H1 (cell line): ENCODE measurements at regions not wholly inside any gene's neighbourhood (a gene's known extent, or its start where the extent isn't known, plus 50 kb on each side); places are given as distances from the start of the nearest gene placed in this dataset.

Experiments
- CTCF ChIA-PET: fragments of 300-600 bp; sonication (Branson Sonifier 250); formaldehyde crosslinking; loops from one replicate; lab custom pipeline; 2021; ENCODE audit not compliant: partially characterized antibody; lab: Charles Lee
- POLR2A ChIA-PET: fragments of 300-600 bp; sonication (Branson Sonifier 250); formaldehyde crosslinking; loops from one replicate; lab custom pipeline; 2021; ENCODE audit warnings: inconsistent platforms; ENCODE audit not compliant: partially characterized antibody; lab: Charles Lee
- DNase-seq, 2 experiments: peaks; one replicate each; pipeline versions ENCODE4 v3.0.0 to v3.0.0-alpha.2; 2010 to 2022; ENCODE audit warnings: low spot score in 2 of 2, low read depth in 1 of 2, mixed read lengths in 1 of 2
- FAIRE-seq: peaks from 2 replicates; lab custom pipeline; 2011; peaks lifted over from hg19 to GRCh38; lab: Jason Lieb, UNC
- H2AFZ ChIP-seq: 2 replicates; pipeline ENCODE4 v1.8.1; 2012; ENCODE audit warnings: low read length, inconsistent platforms
- H2AK5ac ChIP-seq: 2 replicates; pipeline ENCODE4 v1.6.1; 2013; ENCODE audit warnings: low read depth, low read length
- H2BK120ac ChIP-seq: replicated peaks from 2 replicates; pipeline ENCODE3; 2013; ENCODE audit warnings: low read depth, low read length, inconsistent platforms
- H2BK12ac ChIP-seq: 2 replicates; pipeline ENCODE4 v1.6.1; 2013; ENCODE audit warnings: low read depth, low read length
- H2BK15ac ChIP-seq: 2 replicates; pipeline ENCODE4 v1.6.1; 2013; ENCODE audit warnings: low read length
- H2BK20ac ChIP-seq: 2 replicates; pipeline ENCODE4 v1.6.1; 2013; ENCODE audit warnings: low read length
- H2BK5ac ChIP-seq: 2 replicates; pipeline ENCODE4 v1.6.1; 2013; ENCODE audit warnings: low read depth, low read length
- H3K14ac ChIP-seq: 2 replicates; pipeline ENCODE4 v1.6.1; 2013; ENCODE audit warnings: inconsistent platforms; ENCODE audit not compliant: insufficient read length
- H3K18ac ChIP-seq: 2 replicates; pipeline ENCODE4 v1.6.1; 2013; ENCODE audit warnings: low read length; ENCODE audit errors: extremely low read depth
- H3K23ac ChIP-seq: 2 replicates; pipeline ENCODE4 v1.6.1; 2013; ENCODE audit warnings: inconsistent platforms; ENCODE audit not compliant: insufficient read length
- H3K23me2 ChIP-seq: 2 replicates; pipeline ENCODE4 v1.6.1; 2013; ENCODE audit warnings: low read depth, low read length
- H3K27ac ChIP-seq: 2 replicates; pipeline ENCODE4 v1.6.1; 2011; ENCODE audit warnings: low read depth, low read length, inconsistent platforms
- H3K27me3 ChIP-seq, 4 experiments: replicated peaks in 1 of 4; 1 replicate in 1 of 4; 2 replicates in 3 of 4; pipeline versions ENCODE4 v1.6.1 to v1.8.1; 2011 to 2013; ENCODE audit warnings: low read length in 3 of 4, mild to moderate bottlenecking in 3 of 4, inconsistent platforms in 2 of 4, mixed read lengths in 2 of 4, moderate library complexity in 1 of 4; ENCODE audit not compliant: control insufficient read depth in 3 of 4, insufficient read depth in 3 of 4; ENCODE audit errors: extremely low read depth in 1 of 4
- H3K36me3 ChIP-seq, 4 experiments: 2 replicates each; pipeline versions ENCODE4 v1.6.1 to v1.8.1; 2011 to 2013; ENCODE audit warnings: mild to moderate bottlenecking in 4 of 4, low read length in 3 of 4, moderate library complexity in 2 of 4, control low read depth in 1 of 4, inconsistent platforms in 1 of 4; ENCODE audit not compliant: insufficient read depth in 4 of 4, control insufficient read depth in 2 of 4
- H3K4ac ChIP-seq: replicated peaks from 2 replicates; pipeline ENCODE3; 2013; ENCODE audit warnings: low read length, low read depth, mixed read lengths, inconsistent platforms; ENCODE audit not compliant: insufficient read length
- H3K4me1 ChIP-seq, 4 experiments: replicated peaks in 1 of 4; 1 replicate in 1 of 4; 2 replicates in 3 of 4; pipeline versions ENCODE4 v1.6.1 to v1.8.1; 2011 to 2013; ENCODE audit warnings: low read length in 3 of 4, inconsistent platforms in 2 of 4, mixed read lengths in 1 of 4; ENCODE audit not compliant: insufficient read depth in 4 of 4, control insufficient read depth in 3 of 4
- H3K4me2 ChIP-seq, 2 experiments: 2 replicates each; pipeline versions ENCODE4 v1.6.1 to v1.8.1; 2011 to 2013; ENCODE audit warnings: low read depth in 2 of 2, low read length in 2 of 2, control low read depth in 1 of 2, inconsistent platforms in 1 of 2, mild to moderate bottlenecking in 1 of 2; ENCODE audit not compliant: insufficient read depth in 1 of 2
- H3K4me3 ChIP-seq, 4 experiments: fragments of 200-600, 300-600 bp in 1 of 4; sonication (generic), shearing (Covaris generic), sonication (Bioruptor Twin) in 1 of 4; 2 replicates each; pipeline versions ENCODE4 v1.5.1 to v1.8.1; 2011 to 2016; ENCODE audit warnings: low read length in 4 of 4, low read depth in 3 of 4, control low read depth in 2 of 4, inconsistent platforms in 2 of 4, mild to moderate bottlenecking in 2 of 4, mixed read lengths in 1 of 4, moderate library complexity in 1 of 4; ENCODE audit not compliant: insufficient read depth in 2 of 4; ENCODE audit errors: extremely low read depth in 1 of 4
- H3K56ac ChIP-seq: replicated peaks from 2 replicates; pipeline ENCODE3; 2013; ENCODE audit warnings: low read depth, mild to moderate bottlenecking, mixed read lengths, low read length, inconsistent platforms; ENCODE audit not compliant: insufficient read length
- H3K79me1 ChIP-seq: 2 replicates; pipeline ENCODE4 v1.6.1; 2013; ENCODE audit warnings: low read depth, low read length, control low read depth
- H3K79me2 ChIP-seq, 2 experiments: 2 replicates each; pipeline versions ENCODE4 v1.6.1 to v1.8.1; 2012 to 2013; ENCODE audit warnings: low read length in 2 of 2, mild to moderate bottlenecking in 2 of 2, inconsistent platforms in 1 of 2; ENCODE audit not compliant: insufficient read depth in 2 of 2, control insufficient read depth in 1 of 2
- H3K9ac ChIP-seq, 4 experiments: replicated peaks in 1 of 4; 1 replicate in 1 of 4; 2 replicates in 3 of 4; pipeline versions ENCODE4 v1.6.1 to v1.8.1; 2011 to 2013; ENCODE audit warnings: low read depth in 3 of 4, low read length in 3 of 4, control low read depth in 2 of 4, mild to moderate bottlenecking in 2 of 4, moderate library complexity in 2 of 4, inconsistent platforms in 1 of 4; ENCODE audit errors: extremely low read depth in 1 of 4
- H3K9me3 ChIP-seq, 2 experiments: 2 replicates each; pipeline versions ENCODE4 v1.6.1 to v1.8.1; 2012 to 2013; ENCODE audit warnings: mild to moderate bottlenecking in 2 of 2, moderate library complexity in 2 of 2, control low read depth in 1 of 2, inconsistent platforms in 1 of 2, low read depth in 1 of 2, low read length in 1 of 2, mixed read lengths in 1 of 2; ENCODE audit not compliant: insufficient read depth in 2 of 2
- H4K20me1 ChIP-seq, 2 experiments: replicated peaks in 1 of 2; 2 replicates each; pipeline versions ENCODE3 to v1.8.1; 2011 to 2013; ENCODE audit warnings: inconsistent platforms in 2 of 2, low read length in 2 of 2, mild to moderate bottlenecking in 1 of 2; ENCODE audit not compliant: insufficient read depth in 2 of 2, control insufficient read depth in 1 of 2
- H4K5ac ChIP-seq: 2 replicates; pipeline ENCODE4 v1.6.1; 2013; ENCODE audit warnings: low read length, low read depth, mixed read lengths, inconsistent platforms; ENCODE audit not compliant: insufficient read length
- H4K8ac ChIP-seq: 2 replicates; pipeline ENCODE4 v1.8.0; 2013; ENCODE audit warnings: mild to moderate bottlenecking, moderate library complexity, low read length, inconsistent platforms; ENCODE audit not compliant: insufficient read depth; ENCODE audit errors: extremely low read depth
- H4K91ac ChIP-seq: replicated peaks from 2 replicates; pipeline ENCODE3; 2013; ENCODE audit warnings: low read length, mixed read lengths, inconsistent platforms; ENCODE audit not compliant: insufficient read length
- CTBP2 ChIP-seq: IDR thresholded peaks from 2 replicates; pipeline ENCODE4 v1.7.0; 2011; ENCODE audit warnings: borderline replicate concordance, mild to moderate bottlenecking, moderate library complexity, mixed read lengths, low read length; ENCODE audit not compliant: insufficient read depth, insufficient read length
- EGR1 ChIP-seq: IDR thresholded peaks from 2 replicates; pipeline ENCODE4 v1.6.1; 2011; ENCODE audit warnings: low read depth, low read length, borderline replicate concordance
- EZH2 ChIP-seq: fragments of 200-600 bp; sonication (generic); IDR thresholded peaks from 2 replicates; pipeline ENCODE4 v1.7.1; 2012; ENCODE audit warnings: low read depth, mild to moderate bottlenecking, moderate library complexity, low read length, inconsistent platforms; ENCODE audit not compliant: severe bottlenecking
- JUN ChIP-seq: IDR thresholded peaks from 2 replicates; pipeline ENCODE4 v1.6.1; 2011; ENCODE audit warnings: low read depth, mild to moderate bottlenecking, improper control_type of control experiment, low read length
- KDM4A ChIP-seq: IDR thresholded peaks from one replicate; pipeline ENCODE4 v1.7.1; 2012; ENCODE audit warnings: low read depth, mild to moderate bottlenecking, moderate library complexity, low read length, inconsistent platforms; ENCODE audit not compliant: severe bottlenecking
- TAF7 ChIP-seq: optimal IDR thresholded peaks from 2 replicates; pipeline ENCODE3; 2011; ENCODE audit warnings: low read depth, mild to moderate bottlenecking, inconsistent platforms, low read length, moderate library complexity, borderline replicate concordance
- whole genome bisulfite sequencing, 2 experiments: shearing (Covaris generic) in 1 of 2; methylation state at CpG; one replicate each; pipeline versions ENCODE4 v1.1.6 to v1.1.7; 2013 to 2015; ENCODE audit warnings: low lambda C conversion rate in 2 of 2, mixed read lengths in 2 of 2, inconsistent platforms in 1 of 2, low coverage in 1 of 2, missing lambda C conversion rate in 1 of 2; ENCODE audit not compliant: insufficient replicate concordance in 2 of 2, insufficient coverage in 1 of 2, insufficient read length in 1 of 2; ENCODE audit errors: extremely low coverage in 1 of 2, missing lambda C conversion rate in 1 of 2; 5-methylcytosine and 5-hydroxymethylcytosine counted together

DNA sequence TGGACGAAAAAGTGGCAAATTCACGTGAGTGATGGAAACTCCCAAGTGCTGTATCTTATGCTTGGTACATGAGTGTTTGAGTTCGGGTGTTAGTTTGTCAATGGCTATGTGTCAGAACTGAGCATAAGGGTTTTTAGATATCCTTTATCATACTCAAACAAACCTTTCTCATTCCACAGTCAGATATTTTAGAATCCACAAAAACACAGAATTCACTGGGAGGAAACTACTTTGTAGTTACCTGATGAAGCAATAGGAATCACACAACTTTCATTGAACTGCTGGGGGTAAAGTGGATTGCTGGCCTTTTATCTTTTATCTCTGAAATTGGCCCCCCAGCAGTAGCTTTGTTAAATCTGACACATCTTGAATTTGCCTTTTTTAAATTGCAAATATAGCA, 64.0 kb downstream of the DKK1 start:
- no peak overlapping the region for H3K4me2 ChIP-seq
- no peak overlapping the region for H3K4me3 ChIP-seq
- no peak overlapping the region for H3K27ac ChIP-seq
- H3K9me3 ChIP-seq = peaks cover 4 to 5% of the 10 kb centered on the region in 2 experiments; a peak in 1 of 4 replicates
- DNase-seq (no peak), FAIRE-seq (no peak)
- WGBS, 2 experiments = 64% methylated on average over 3 of the region's 3 CpGs; no CpG with 5 or more reads in 1 of the 2 experiments
- H4K8ac ChIP-seq = no peak overlapping the region
- no peaks in the 10 kb centered on the region; a peak in 1 of 7 replicates for H3K4me1 ChIP-seq
- H3K4ac ChIP-seq = no peak overlapping the region
- ChIA-PET CTCF (interaction anchor here (2.4 kb wide), 1 partner anchor 110 kb away, joined by 5 read pairs; no protein-coding TSS in a partner anchor), POLR2A (no interaction called here)
- no peaks in the 10 kb centered on the region for H3K79me1 ChIP-seq
- no peak overlapping the region for H3K23ac ChIP-seq
- no peaks in the 10 kb centered on the region; a peak in 2 of 7 replicates for H3K27me3 ChIP-seq
- H3K14ac ChIP-seq = no peak overlapping the region
- H2BK5ac ChIP-seq = no peak overlapping the region
- no peak overlapping the region for H2BK120ac ChIP-seq
- H3K36me3 ChIP-seq = no peaks in the 10 kb centered on the region
- H2AFZ ChIP-seq = no peak overlapping the region
- H4K91ac ChIP-seq = no peak overlapping the region
- H3K23me2 ChIP-seq = no peaks in the 10 kb centered on the region
- no peak overlapping the region for H2BK15ac ChIP-seq
- H3K9ac ChIP-seq = no peak overlapping the region
- H2BK20ac ChIP-seq = no peak overlapping the region
- no peak overlapping the region for H3K56ac ChIP-seq
- H3K18ac ChIP-seq = no peak overlapping the region
- H4K5ac ChIP-seq = no peak overlapping the region
- no peaks in the 10 kb centered on the region for H4K20me1 ChIP-seq
- no peak overlapping the region for H2BK12ac ChIP-seq
- no peaks in the 10 kb centered on the region for H3K79me2 ChIP-seq
- H2AK5ac ChIP-seq = no peak overlapping the region
- TF ChIP-seq KDM4A = no peak
- no peak for TF ChIP-seq JUN
- no peak for TF ChIP-seq CTBP2
- TF ChIP-seq EGR1 = no peak
- TF ChIP-seq EZH2 = no peak
- no peak for TF ChIP-seq TAF7
